ENCODE measurements at regions not wholly inside any gene's neighbourhood (a gene's known extent, or its start where the extent isn't known, plus 50 kb on each side); places are given as distances from the start of the nearest gene placed in this dataset.

- no peak for TF ChIP-seq CTCF (IDR thresholded peaks at IDR 0.05; ENCODE audit: control extremely low read depth, extremely low read depth, low read depth, missing control alignments)
- ChIA-PET CTCF (interaction anchor here (1.2 kb wide), 1 partner anchor 23 kb away, joined by 3 read pairs; no protein-coding TSS in a partner anchor), POLR2A (no interaction called here)
- no peak for DNase-seq (ENCODE audit: extremely low spot score)
Observed at GRCh38 chr4:35793766-35794165, 450.5 kb downstream of the ARAP2 start.

GRCh38 chr4:35800669-35801068 is 443.6 kb downstream of the ARAP2 start:
- CTCF ChIA-PET: interaction anchor here (2.3 kb wide), 1 partner anchor 11 kb away, joined by 6 read pairs; no protein-coding TSS in a partner anchor
- POLR2A ChIA-PET: no interaction called here
- DNase-seq (ENCODE audit: extremely low spot score): no peak
- TF ChIP-seq CTCF (IDR thresholded peaks at IDR 0.05; ENCODE audit: control extremely low read depth, extremely low read depth, low read depth, missing control alignments): no peak

GRCh38 chr4:35802644-35803043 is 441.7 kb downstream of the ARAP2 start:
- POLR2A ChIA-PET: no interaction called here
- no peak for TF ChIP-seq CTCF (IDR thresholded peaks at IDR 0.05; ENCODE audit: control extremely low read depth, extremely low read depth, low read depth, missing control alignments)

GRCh38 chr4:35818520-35818919 is 425.8 kb downstream of the ARAP2 start:
- DNase-seq (ENCODE audit: extremely low spot score): no peak
- ChIA-PET POLR2A (no interaction called here), CTCF (no interaction called here)
- TF ChIP-seq CTCF (IDR thresholded peaks at IDR 0.05; ENCODE audit: control extremely low read depth, extremely low read depth, low read depth, missing control alignments): no peak

More at GRCh38 chr4:35802644-35803043, 441.7 kb downstream of the ARAP2 start:
- CTCF ChIA-PET: interaction anchor here (1.0 to 1.6 kb wide), 2 partner anchors 10 to 19 kb away, joined by 4 to 5 read pairs; no protein-coding TSS in a partner anchor
- no peak for DNase-seq (ENCODE audit: extremely low spot score)

GRCh38 chr4:35820003-35820402 is 424.3 kb downstream of the ARAP2 start:
- TF ChIP-seq CTCF (IDR thresholded peaks at IDR 0.05; ENCODE audit: control extremely low read depth, extremely low read depth, low read depth, missing control alignments): no peak
- CTCF ChIA-PET: no interaction called here
- POLR2A ChIA-PET: no interaction called here
- DNase-seq (ENCODE audit: extremely low spot score): no peak

- ChIA-PET POLR2A (no interaction called here), CTCF (interaction anchor here (0.9 to 1.0 kb wide), 2 partner anchors 10 to 15 kb away, joined by 3 read pairs; no protein-coding TSS in a partner anchor)
- DNase-seq (ENCODE audit: extremely low spot score): no peak
- TF ChIP-seq CTCF (IDR thresholded peaks at IDR 0.05; ENCODE audit: control extremely low read depth, extremely low read depth, low read depth, missing control alignments): no peak
Observed at GRCh38 chr4:35824231-35824630, 420.1 kb downstream of the ARAP2 start.

- POLR2A ChIA-PET: no interaction called here
- DNase-seq (ENCODE audit: extremely low spot score): no peak
- no peak for TF ChIP-seq CTCF (IDR thresholded peaks at IDR 0.05; ENCODE audit: control extremely low read depth, extremely low read depth, low read depth, missing control alignments)
- CTCF ChIA-PET: no interaction called here
Observed at GRCh38 chr4:35835893-35836292, 408.4 kb downstream of the ARAP2 start.
